ENCODE measurements at regions not wholly inside any gene's neighbourhood (a gene's known extent, or its start where the extent isn't known, plus 50 kb on each side); places are given as distances from the start of the nearest gene placed in this dataset.
A peak's percentile ranks its signal among the peaks of the same experiment; 100 is the strongest.

DNA sequence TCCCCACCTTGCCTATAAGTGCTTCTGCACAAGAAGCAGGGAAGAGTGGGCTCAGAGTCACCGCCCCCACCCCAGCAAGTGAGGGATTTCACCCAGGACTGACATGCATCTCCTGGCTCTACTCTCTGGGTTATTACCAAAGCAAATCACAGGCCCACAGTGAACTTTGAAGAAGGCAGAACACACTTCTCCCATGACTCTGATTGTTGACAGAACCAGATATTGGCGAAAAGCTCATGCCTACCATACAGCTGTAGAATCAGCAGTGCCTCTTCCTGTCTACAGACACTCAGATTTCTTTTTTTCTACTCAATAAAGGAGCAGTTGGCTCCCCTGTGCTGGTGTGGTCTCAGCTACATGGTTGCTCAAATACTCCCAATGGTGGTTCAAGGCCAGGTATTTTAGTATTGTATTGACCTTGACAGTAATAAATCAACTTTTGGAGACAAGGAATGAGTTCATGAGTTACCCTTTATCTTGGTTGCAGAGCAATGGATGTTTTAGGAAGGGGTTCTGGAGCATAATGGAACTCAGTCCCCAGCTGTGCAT, 512.9 kb upstream of the ID2 start:
- Histone ChIP-seq H3K4me1 (ENCODE audit: control insufficient read depth, insufficient read depth, low read length) (peaks cover 40% of the 10 kb centered on the region), H3K9ac (ENCODE audit: low read depth, low read length) (peak overlapping the region; percentile 19), H3K27me3 (ENCODE audit: control insufficient read depth, insufficient read depth, low read length) (no peaks in the 10 kb centered on the region), H3K36me3 (ENCODE audit: insufficient read depth, low read length) (no peaks in the 10 kb centered on the region), H3K4me3 (ENCODE audit: low read length) (peak overlapping the region; percentile 34), H3K4me2 (ENCODE audit: low read length) (peak overlapping the region; percentile 63), H3K9me3 (replicated peaks; ENCODE audit: low read length) (no peaks in the 10 kb centered on the region)

DNA sequence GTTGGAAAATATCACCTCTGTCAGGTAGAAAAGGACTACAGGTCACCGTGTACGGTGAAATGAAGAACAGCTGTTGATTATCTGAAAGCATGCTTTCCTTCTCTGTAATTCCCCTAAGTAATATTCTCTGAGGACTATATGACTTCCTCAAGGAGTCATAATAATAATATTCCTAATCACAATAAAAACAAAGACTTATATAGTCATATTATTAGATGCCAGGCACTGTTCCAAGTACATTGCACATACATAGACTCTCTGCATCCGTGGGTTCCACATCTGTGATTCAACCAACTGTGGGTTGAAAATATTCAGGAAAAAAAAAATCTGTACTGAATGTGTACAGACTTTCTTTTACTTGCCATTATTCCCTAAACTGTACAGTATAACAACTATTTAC, 512.4 kb upstream of the ID2 start:
- H3K4me1 ChIP-seq (ENCODE audit: control insufficient read depth, insufficient read depth, low read length): peaks cover 41% of the 10 kb centered on the region
- H3K36me3 ChIP-seq (ENCODE audit: insufficient read depth, low read length): no peaks in the 10 kb centered on the region
- peak overlapping the region; percentile 19 for H3K9ac ChIP-seq (ENCODE audit: low read depth, low read length)
- peak overlapping the region; percentile 34 for H3K4me3 ChIP-seq (ENCODE audit: low read length)
- no peaks in the 10 kb centered on the region for H3K9me3 ChIP-seq (replicated peaks; ENCODE audit: low read length)
- H3K27me3 ChIP-seq (ENCODE audit: control insufficient read depth, insufficient read depth, low read length): no peaks in the 10 kb centered on the region
- H3K4me2 ChIP-seq (ENCODE audit: low read length): peak overlapping the region; percentile 63

DNA sequence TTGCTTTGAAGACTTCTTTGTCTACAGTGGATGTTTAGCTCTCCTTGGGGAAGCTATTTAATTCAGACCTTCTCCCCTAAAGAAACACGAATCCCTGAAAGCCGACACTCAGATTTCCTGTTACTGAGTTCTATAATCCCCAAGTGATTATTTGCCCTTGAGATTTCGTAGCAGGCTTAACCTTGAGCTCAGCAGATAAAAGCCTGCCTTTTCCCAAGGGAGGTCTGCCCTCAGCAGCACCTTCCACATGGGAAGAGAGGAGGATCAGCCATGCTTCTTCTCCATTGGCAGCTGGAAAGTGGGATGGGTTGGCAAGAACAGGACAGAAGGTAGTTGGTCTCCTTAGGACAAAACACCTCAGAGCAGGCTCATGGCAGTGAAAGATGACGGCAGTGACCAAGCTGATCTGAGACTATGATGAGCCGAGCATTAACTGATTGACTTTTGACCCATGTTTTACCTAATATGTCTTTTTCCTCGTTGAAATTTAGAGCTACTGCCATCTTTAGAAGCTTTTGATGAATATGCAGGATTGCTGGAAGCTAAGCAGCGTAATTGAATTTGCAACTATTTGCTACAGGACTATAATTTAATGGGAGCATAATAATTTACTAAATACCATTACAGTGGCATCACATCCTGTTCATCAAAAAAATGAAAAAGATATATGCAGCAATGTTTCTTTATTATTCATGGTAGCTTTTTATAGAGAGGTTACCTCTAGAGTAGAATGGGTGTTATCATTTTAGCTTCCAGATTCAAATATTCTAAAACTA, 511.1 kb upstream of the ID2 start:
- Histone ChIP-seq H3K4me1 (ENCODE audit: control insufficient read depth, insufficient read depth, low read length) (peaks cover 48% of the 10 kb centered on the region), H3K36me3 (ENCODE audit: insufficient read depth, low read length) (no peaks in the 10 kb centered on the region), H3K4me3 (ENCODE audit: low read length) (peak overlapping the region; percentile 15), H3K27me3 (ENCODE audit: control insufficient read depth, insufficient read depth, low read length) (no peaks in the 10 kb centered on the region), H3K4me2 (ENCODE audit: low read length) (no peak overlapping the region), H3K9me3 (replicated peaks; ENCODE audit: low read length) (no peaks in the 10 kb centered on the region), H3K9ac (ENCODE audit: low read depth, low read length) (no peak overlapping the region)

DNA sequence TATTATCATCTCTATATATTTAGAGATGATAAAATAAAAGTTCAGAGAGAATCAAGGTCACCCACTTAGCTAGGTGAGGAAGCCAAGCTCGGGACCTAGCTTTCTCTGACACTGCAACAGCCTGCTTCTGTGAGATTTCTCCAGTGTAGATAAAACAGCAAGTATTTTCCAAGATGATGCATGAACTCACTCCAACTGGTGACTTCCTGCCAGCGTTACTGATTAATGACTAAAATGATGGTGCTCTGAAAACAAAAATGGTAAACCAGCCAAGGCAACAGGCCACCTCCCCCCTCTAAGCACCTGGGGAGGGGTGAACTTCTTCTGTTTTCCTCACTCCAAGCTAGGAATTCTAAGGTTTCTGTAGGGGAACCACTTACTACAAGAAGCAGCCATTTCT, 510.2 kb upstream of the ID2 start:
- Histone ChIP-seq H3K4me3 (ENCODE audit: low read length) (no peak overlapping the region), H3K9ac (ENCODE audit: low read depth, low read length) (no peak overlapping the region), H3K4me1 (ENCODE audit: control insufficient read depth, insufficient read depth, low read length) (peaks cover 48% of the 10 kb centered on the region), H3K4me2 (ENCODE audit: low read length) (no peak overlapping the region), H3K9me3 (replicated peaks; ENCODE audit: low read length) (no peaks in the 10 kb centered on the region), H3K27me3 (ENCODE audit: control insufficient read depth, insufficient read depth, low read length) (no peaks in the 10 kb centered on the region), H3K36me3 (ENCODE audit: insufficient read depth, low read length) (no peaks in the 10 kb centered on the region)

DNA sequence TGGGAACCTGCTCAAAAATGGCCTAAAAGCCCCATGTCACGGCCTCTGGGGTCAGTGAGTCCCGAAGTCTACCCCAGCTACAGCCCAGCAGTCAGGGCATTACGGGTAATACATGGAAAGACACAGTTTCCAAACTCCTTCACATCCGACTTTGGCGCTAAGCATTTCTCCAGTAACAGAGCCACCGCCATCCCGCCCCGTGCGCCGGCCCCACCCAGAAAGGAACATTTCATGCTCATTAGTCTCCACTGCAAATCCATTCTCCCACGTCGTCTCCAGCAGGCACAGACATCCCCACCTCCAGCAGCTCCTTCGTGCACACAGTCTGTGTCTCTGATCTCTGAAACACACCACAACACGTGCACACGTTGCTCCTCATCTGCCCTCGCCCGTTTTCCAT, 509.2 kb upstream of the ID2 start:
- peaks cover 48% of the 10 kb centered on the region for H3K4me1 ChIP-seq (ENCODE audit: control insufficient read depth, insufficient read depth, low read length)
- H3K9me3 ChIP-seq (replicated peaks; ENCODE audit: low read length): no peaks in the 10 kb centered on the region
- H3K36me3 ChIP-seq (ENCODE audit: insufficient read depth, low read length): no peaks in the 10 kb centered on the region
- H3K4me3 ChIP-seq (ENCODE audit: low read length): no peak overlapping the region
- H3K9ac ChIP-seq (ENCODE audit: low read depth, low read length): no peak overlapping the region
- no peaks in the 10 kb centered on the region for H3K27me3 ChIP-seq (ENCODE audit: control insufficient read depth, insufficient read depth, low read length)
- no peak overlapping the region for H3K4me2 ChIP-seq (ENCODE audit: low read length)

DNA sequence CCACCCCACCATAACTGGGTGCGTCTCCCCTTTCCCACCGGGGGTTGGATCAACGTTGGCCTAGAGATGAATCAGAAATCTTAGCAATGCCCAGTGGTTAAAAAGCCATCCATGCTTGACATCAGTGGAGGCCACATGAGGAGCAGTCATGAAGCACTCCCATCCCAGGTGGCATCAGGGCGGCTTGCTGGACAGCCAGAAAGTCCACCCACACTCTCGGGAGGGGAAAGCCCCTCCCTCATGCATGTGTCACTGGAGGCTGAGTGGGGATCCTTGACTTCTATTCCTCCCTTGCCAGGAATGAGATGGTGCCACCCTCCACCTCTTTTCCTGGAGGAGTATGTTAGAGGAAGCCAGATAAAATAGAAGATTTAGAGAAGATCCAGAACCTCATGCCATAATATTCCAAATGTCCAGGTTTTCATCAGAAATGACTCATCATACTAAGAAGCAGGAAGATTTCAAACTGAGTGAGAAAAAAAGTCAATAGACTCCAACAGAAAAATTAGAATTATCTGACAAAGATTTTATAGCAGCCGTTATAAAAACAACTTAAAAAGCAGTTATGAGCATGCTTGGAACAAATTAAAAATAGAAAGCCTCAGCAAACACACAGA, 507.1 kb upstream of the ID2 start:
- H3K9me3 ChIP-seq (replicated peaks; ENCODE audit: low read length): no peaks in the 10 kb centered on the region
- H3K4me3 ChIP-seq (ENCODE audit: low read length): no peak overlapping the region
- no peak overlapping the region for H3K9ac ChIP-seq (ENCODE audit: low read depth, low read length)
- no peak overlapping the region for H3K4me2 ChIP-seq (ENCODE audit: low read length)
- H3K36me3 ChIP-seq (ENCODE audit: insufficient read depth, low read length): no peaks in the 10 kb centered on the region
- H3K27me3 ChIP-seq (ENCODE audit: control insufficient read depth, insufficient read depth, low read length): no peaks in the 10 kb centered on the region
- peaks cover 33% of the 10 kb centered on the region for H3K4me1 ChIP-seq (ENCODE audit: control insufficient read depth, insufficient read depth, low read length)

DNA sequence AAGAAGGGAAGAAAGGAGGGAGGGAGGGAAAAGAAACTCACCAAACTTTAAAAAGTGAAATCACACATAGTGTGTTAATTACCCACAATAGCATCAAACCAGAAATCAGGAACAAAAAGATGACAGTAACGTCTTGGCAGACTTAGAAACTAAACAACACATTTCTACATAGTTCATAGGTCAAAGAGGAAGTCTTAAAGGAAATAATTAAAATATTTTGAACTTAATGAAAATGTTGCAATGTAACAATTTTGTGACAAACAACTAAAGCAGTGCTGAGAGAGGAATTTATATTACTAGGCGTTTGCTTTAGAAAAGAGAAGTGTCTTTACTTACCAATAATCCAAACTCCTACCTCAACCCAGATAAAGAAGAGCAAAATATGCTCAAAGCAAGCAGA, 505.0 kb upstream of the ID2 start:
- H3K27me3 ChIP-seq (ENCODE audit: control insufficient read depth, insufficient read depth, low read length): no peaks in the 10 kb centered on the region
- no peak overlapping the region for H3K9ac ChIP-seq (ENCODE audit: low read depth, low read length)
- no peaks in the 10 kb centered on the region for H3K36me3 ChIP-seq (ENCODE audit: insufficient read depth, low read length)
- H3K4me3 ChIP-seq (ENCODE audit: low read length): no peak overlapping the region
- H3K4me1 ChIP-seq (ENCODE audit: control insufficient read depth, insufficient read depth, low read length): peaks cover 11% of the 10 kb centered on the region
- no peaks in the 10 kb centered on the region for H3K9me3 ChIP-seq (replicated peaks; ENCODE audit: low read length)
- no peak overlapping the region for H3K4me2 ChIP-seq (ENCODE audit: low read length)

DNA sequence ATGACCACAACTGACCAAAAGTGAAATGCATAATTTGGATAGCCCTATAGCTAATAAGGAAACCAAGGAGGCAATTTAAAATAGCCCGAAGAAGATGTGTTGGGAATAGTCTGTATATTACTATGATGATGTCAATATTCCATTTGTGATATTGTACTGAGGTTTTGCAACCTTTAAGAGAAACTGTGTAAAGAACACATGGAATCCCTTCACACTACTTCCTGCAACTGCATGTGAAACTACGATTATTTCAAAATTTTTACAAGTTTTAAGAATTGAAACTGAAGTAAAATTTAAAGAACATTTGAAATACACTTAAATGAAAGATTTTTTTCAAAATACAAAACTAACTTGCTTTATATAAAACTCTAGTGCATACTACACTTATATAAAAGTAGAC, 504.3 kb upstream of the ID2 start:
- Histone ChIP-seq H3K27me3 (ENCODE audit: control insufficient read depth, insufficient read depth, low read length) (no peaks in the 10 kb centered on the region), H3K9ac (ENCODE audit: low read depth, low read length) (no peak overlapping the region)

DNA sequence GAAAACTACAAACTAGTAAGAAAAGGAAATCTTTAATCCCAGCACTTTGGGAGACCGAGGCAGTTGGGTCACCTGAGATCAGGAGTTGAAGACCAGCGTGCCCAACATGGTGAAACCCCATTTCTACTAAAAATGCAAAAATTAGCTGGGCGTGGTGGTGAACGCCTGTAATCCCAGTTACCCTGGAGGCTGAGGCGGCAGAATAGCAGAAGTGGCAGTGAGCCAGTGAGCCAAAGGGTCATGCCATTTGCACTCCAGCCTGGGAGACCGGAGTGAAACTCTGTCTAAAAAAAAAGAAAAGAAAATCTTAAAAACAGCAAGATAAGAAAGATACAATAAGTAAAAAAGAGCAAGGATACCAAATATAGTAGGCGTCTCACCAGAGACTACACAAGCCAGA, 502.9 kb upstream of the ID2 start:
- H3K4me2 ChIP-seq (ENCODE audit: low read length): no peak overlapping the region
- no peaks in the 10 kb centered on the region for H3K36me3 ChIP-seq (ENCODE audit: insufficient read depth, low read length)
- H3K9ac ChIP-seq (ENCODE audit: low read depth, low read length): no peak overlapping the region
- H3K27me3 ChIP-seq (ENCODE audit: control insufficient read depth, insufficient read depth, low read length): no peaks in the 10 kb centered on the region
- H3K4me3 ChIP-seq (ENCODE audit: low read length): no peak overlapping the region
- H3K9me3 ChIP-seq (replicated peaks; ENCODE audit: low read length): no peaks in the 10 kb centered on the region
- peaks cover 9% of the 10 kb centered on the region for H3K4me1 ChIP-seq (ENCODE audit: control insufficient read depth, insufficient read depth, low read length)

More for the DNA sequence above, 504.3 kb upstream of the ID2 start:
- H3K4me3 ChIP-seq (ENCODE audit: low read length): no peak overlapping the region
- H3K9me3 ChIP-seq (replicated peaks; ENCODE audit: low read length): no peaks in the 10 kb centered on the region
- H3K4me2 ChIP-seq (ENCODE audit: low read length): no peak overlapping the region
- H3K4me1 ChIP-seq (ENCODE audit: control insufficient read depth, insufficient read depth, low read length): peaks cover 9% of the 10 kb centered on the region
- H3K36me3 ChIP-seq (ENCODE audit: insufficient read depth, low read length): no peaks in the 10 kb centered on the region

DNA sequence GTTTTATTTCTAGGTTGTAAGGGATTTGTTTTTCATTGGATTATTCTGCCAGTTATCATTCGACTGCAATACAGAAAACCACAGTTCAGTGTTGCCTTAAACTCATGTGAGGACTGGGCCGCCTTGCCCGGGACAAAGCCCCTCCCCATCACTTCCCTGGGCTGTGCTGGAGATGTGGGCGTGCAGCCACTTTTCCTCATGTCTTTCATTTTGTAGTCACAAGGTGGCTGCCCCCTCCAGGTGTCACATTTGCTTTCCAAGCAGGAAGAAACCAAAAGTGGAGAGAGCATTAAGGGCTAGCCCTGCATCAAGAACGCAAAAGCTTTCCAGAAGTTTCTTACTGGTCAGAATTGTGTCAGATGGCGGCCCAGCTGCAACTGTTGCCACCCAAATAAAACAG, 492.5 kb upstream of the ID2 start:
- H3K9ac ChIP-seq (ENCODE audit: low read depth, low read length): no peak overlapping the region
- H3K4me1 ChIP-seq (ENCODE audit: control insufficient read depth, insufficient read depth, low read length): peaks cover 4% of the 10 kb centered on the region
- H3K9me3 ChIP-seq (replicated peaks; ENCODE audit: low read length): no peaks in the 10 kb centered on the region
- no peak overlapping the region for H3K4me2 ChIP-seq (ENCODE audit: low read length)
- no peaks in the 10 kb centered on the region for H3K36me3 ChIP-seq (ENCODE audit: insufficient read depth, low read length)
- H3K27me3 ChIP-seq (ENCODE audit: control insufficient read depth, insufficient read depth, low read length): no peaks in the 10 kb centered on the region
- no peak overlapping the region for H3K4me3 ChIP-seq (ENCODE audit: low read length)

DNA sequence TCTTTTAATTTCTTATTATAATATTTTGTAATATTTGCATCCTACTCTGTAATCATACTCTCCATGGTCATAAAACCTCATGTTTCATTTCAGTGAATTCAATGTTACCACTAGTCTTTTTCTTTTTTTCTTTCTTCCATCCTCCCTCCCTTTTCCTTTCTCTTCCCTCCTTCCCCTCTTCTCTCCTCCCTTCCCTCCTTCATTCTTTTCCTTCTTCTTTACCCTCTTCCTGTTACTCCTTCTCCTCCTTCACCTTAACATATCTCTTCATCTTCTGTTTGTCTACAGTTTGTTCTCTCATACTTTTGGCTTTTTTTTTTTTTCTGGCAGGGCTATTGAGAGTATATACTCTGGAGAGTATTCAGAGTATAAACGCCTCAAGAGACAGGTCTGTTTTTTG, 491.6 kb upstream of the ID2 start:
- Histone ChIP-seq H3K9me3 (replicated peaks; ENCODE audit: low read length) (no peaks in the 10 kb centered on the region), H3K4me1 (ENCODE audit: control insufficient read depth, insufficient read depth, low read length) (peaks cover 4% of the 10 kb centered on the region), H3K4me3 (ENCODE audit: low read length) (no peak overlapping the region), H3K36me3 (ENCODE audit: insufficient read depth, low read length) (no peaks in the 10 kb centered on the region), H3K27me3 (ENCODE audit: control insufficient read depth, insufficient read depth, low read length) (no peaks in the 10 kb centered on the region), H3K4me2 (ENCODE audit: low read length) (no peak overlapping the region), H3K9ac (ENCODE audit: low read depth, low read length) (no peak overlapping the region)

DNA sequence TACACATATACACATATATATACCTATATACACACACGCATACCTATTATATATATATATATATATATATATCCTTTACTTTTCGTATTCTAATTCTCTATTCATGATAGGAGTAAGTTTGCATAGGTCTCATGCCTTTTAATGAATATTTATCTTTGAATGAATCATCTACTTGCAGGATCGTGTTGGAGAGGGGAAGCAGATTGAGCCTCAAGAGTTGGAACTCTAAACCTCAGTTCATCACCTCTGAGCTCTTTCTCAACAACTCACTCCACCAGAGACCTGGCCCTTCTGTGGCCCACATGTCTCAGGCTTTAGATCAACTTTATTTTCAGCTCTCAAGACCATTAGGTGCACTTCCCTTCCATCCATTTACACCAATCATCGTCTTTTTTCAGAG, 490.4 kb upstream of the ID2 start:
- no peak overlapping the region for H3K9ac ChIP-seq (ENCODE audit: low read depth, low read length)

More for the DNA sequence above, 490.4 kb upstream of the ID2 start:
- Histone ChIP-seq H3K36me3 (ENCODE audit: insufficient read depth, low read length) (no peaks in the 10 kb centered on the region), H3K4me2 (ENCODE audit: low read length) (no peak overlapping the region), H3K4me1 (ENCODE audit: control insufficient read depth, insufficient read depth, low read length) (peaks cover 4% of the 10 kb centered on the region), H3K4me3 (ENCODE audit: low read length) (no peak overlapping the region), H3K9me3 (replicated peaks; ENCODE audit: low read length) (no peaks in the 10 kb centered on the region), H3K27me3 (ENCODE audit: control insufficient read depth, insufficient read depth, low read length) (no peaks in the 10 kb centered on the region)

All from skeletal muscle satellite cell (primary cell).